ENCODE measurements at regions not wholly inside any gene's neighbourhood (a gene's known extent, or its start where the extent isn't known, plus 50 kb on each side); places are given as distances from the start of the nearest gene placed in this dataset.

DNA sequence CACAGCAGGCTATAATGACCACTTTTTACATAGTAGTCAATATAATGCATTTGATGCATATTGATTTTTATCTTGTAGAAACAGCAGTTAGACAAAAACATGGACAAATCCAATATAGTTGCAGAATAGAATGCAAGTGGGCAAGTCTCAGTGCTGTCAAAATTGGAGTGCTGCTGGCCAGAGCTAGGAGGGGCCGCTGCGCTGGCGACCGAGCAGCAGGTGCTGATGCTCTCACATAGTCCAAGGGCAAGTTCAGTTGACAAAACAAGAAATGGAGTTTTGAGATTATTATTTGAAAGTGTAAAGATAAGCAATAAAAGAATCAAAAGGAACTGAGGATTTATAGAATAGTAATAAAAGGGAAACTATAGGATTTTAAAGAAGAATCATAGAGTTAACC is 60.6 kb upstream of the CDK20 start:
- no peak for DNase-seq

DNA sequence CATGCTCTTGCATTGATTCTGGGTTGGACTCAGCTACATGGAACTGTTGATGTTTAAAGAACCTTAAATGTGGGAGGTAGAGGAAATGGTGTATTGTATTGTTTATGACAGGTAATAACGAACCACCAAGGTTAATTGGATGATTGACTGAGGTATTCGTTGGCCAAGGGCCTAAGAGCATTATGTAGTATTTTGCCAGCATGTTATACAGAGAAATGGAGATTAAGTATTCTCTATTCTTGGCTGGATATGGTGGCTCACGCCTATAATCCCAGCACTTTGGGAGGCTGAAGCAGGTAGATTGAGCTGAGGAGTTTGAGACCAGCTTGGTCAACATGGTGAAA is 59.0 kb upstream of the CDK20 start:
- no peak for DNase-seq

DNA sequence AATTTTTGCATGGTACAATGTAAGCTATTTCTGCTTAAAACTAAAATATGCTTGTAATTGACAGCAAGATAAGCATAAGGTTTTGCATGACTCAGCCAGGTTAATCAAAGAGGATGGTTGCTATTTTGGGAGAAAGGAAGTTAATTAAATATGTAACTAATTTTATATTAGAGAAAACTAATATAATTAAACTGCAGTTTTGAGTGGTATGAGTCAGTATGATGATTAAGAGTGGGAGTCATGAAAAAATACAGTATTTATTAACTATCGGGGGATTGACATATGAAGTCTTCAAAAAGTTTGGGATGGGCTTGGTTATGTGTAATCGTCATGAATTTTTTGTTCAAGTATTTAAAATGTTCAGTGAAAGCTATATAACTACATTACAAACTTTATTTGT is 54.0 kb upstream of the CDK20 start:
- no peak for DNase-seq

DNA sequence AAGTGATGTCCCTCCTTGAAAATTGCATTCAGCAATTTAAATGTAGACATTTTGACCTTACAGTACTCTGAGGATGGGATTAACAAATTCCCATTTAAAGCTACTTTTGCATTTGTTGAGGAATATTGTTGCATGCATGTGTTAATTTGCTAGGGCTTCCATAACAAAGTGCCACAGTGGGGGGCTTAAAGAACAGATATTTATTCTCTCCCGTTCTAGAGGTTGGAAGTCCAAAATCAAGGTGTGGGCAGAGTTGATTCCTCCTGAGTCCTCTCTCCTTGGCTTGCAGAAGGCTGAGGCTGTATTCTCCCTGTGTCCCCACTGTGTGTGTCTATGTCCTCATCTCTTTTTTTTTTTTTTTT is 51.8 kb upstream of the CDK20 start:
- no peak for DNase-seq

DNA sequence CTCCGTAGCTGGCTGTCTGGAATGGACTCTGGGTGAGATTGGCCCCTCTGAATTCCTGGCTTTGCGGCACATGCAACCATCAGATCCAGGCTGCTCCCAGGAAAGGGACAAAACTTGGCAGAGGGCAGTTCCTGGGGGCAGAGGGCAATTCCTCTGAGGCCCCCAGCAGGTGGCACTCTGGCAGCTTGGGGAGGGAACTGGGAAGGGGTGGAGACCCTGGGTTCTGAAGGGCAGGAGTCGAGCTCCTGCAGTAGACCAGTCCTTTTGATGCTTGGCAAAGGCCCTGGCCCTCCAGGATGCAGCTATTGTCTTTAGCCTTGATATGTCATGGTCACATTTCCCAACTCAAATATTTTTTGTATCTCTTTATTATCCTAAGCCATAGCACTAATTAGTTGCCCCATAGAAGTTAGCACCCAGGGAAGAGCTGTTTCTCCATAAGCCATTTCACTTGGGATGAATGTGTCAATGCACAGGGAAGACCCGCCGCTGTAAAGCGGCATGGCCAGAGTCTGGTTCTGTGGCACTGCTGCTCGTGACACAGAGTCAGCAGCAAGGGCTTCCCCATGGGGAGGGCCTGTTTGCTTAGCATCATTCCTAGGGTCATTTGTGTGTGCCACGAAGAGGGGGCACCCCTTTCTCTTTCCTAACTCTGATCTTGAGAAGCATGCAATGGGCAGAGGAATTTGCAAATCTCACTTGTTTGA is 51.2 kb upstream of the CDK20 start:
- DNase-seq = no peak

DNA sequence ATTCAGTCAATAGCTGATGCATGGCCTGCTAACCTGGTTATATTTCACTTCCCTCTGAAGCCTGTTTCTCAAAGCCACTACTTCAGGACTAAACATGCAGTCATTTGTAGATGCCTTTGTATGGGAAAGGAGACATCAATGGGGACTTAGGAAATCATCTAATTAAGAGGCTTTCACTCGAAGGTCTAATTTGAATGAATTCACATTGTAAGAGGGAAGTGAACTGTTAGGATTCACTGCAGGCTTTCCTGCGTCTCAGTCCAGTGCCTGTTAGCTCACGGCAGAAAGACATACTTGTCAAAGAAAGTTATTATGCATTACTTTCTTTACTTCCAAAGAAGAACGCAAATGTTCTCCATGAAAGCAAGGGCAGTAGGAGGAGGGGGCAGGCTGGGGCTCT is 50.6 kb upstream of the CDK20 start:
- no peak for DNase-seq

Measured in hypothalamus (tissue), 51 donors.